Ectodermal cell (in vitro differentiated cells): ENCODE measurements at regions not wholly inside any gene's neighbourhood (a gene's known extent, or its start where the extent isn't known, plus 50 kb on each side); places are given as distances from the start of the nearest gene placed in this dataset.

Experiments used
- H3K27ac ChIP-seq: 2 replicates; pipeline ENCODE4 v1.7.0; 2013; ENCODE audit warnings: mild to moderate bottlenecking, low read depth, low read length; ENCODE audit not compliant: insufficient read depth, poor library complexity, severe bottlenecking
- H3K27me3 ChIP-seq: 2 replicates; pipeline ENCODE4 v1.7.0; 2013; ENCODE audit warnings: mild to moderate bottlenecking, low read length; ENCODE audit not compliant: insufficient read depth, control insufficient read depth, poor library complexity, severe bottlenecking
- H3K36me3 ChIP-seq: one replicate; pipeline ENCODE4 v1.7.0; 2013; ENCODE audit warnings: low read length; ENCODE audit not compliant: control insufficient read depth, insufficient read depth
- H3K4me1 ChIP-seq: one replicate; pipeline ENCODE4 v1.7.0; 2013; ENCODE audit warnings: low read length; ENCODE audit not compliant: control insufficient read depth, insufficient read depth
- H3K4me3 ChIP-seq: 2 replicates; pipeline ENCODE4 v1.7.0; 2013; ENCODE audit warnings: low read depth, low read length, control low read depth; ENCODE audit not compliant: insufficient read depth
- H3K9me3 ChIP-seq: 2 replicates; pipeline ENCODE4 v1.7.0; 2013; ENCODE audit warnings: mild to moderate bottlenecking, low read length, moderate library complexity; ENCODE audit not compliant: control insufficient read depth
- WGBS, 2 experiments: methylation state at CpG; one replicate each; pipeline ENCODE4 v1.1.7; 2013; ENCODE audit warnings: missing lambda C conversion rate in 2 of 2; 5-methylcytosine and 5-hydroxymethylcytosine counted together

GRCh38 chr9:10674586-10674985 lies 61.8 kb upstream of the PTPRD start:
- H3K36me3 ChIP-seq: no peaks in the 10 kb centered on the region
- H3K4me1 ChIP-seq: no peaks in the 10 kb centered on the region
- no peaks in the 10 kb centered on the region for H3K9me3 ChIP-seq
- no peaks in the 10 kb centered on the region for H3K27me3 ChIP-seq
- 90 to 98% methylated on average over 1 of the region's 1 CpG for WGBS, 2 experiments
- no peak overlapping the region for H3K4me3 ChIP-seq
- H3K27ac ChIP-seq: no peak overlapping the region

GRCh38 chr9:10678010-10678409 lies 65.2 kb upstream of the PTPRD start:
- no peaks in the 10 kb centered on the region for H3K27me3 ChIP-seq
- no peaks in the 10 kb centered on the region for H3K36me3 ChIP-seq
- H3K4me1 ChIP-seq: no peaks in the 10 kb centered on the region
- 97 to 98% methylated on average over 4 of the region's 4 CpGs for WGBS, 2 experiments
- H3K27ac ChIP-seq: no peak overlapping the region
- no peaks in the 10 kb centered on the region for H3K9me3 ChIP-seq
- no peak overlapping the region for H3K4me3 ChIP-seq

GRCh38 chr9:10678790-10679189 lies 66.0 kb upstream of the PTPRD start:
- Histone ChIP-seq H3K27ac (no peak overlapping the region), H3K36me3 (no peaks in the 10 kb centered on the region), H3K4me1 (no peaks in the 10 kb centered on the region), H3K9me3 (no peaks in the 10 kb centered on the region), H3K4me3 (no peak overlapping the region), H3K27me3 (no peaks in the 10 kb centered on the region)
- 90 to 100% methylated on average over 1 of the region's 1 CpG for WGBS, 2 experiments

- 97 to 100% methylated on average over 2 of the region's 2 CpGs for WGBS, 2 experiments
- no peaks in the 10 kb centered on the region for H3K36me3 ChIP-seq
- H3K27ac ChIP-seq: no peak overlapping the region
- no peaks in the 10 kb centered on the region for H3K4me1 ChIP-seq
- no peaks in the 10 kb centered on the region for H3K27me3 ChIP-seq
- H3K4me3 ChIP-seq: no peak overlapping the region
- no peaks in the 10 kb centered on the region for H3K9me3 ChIP-seq
Observed at GRCh38 chr9:10686943-10687342, 74.1 kb upstream of the PTPRD start.

- Histone ChIP-seq H3K9me3 (no peaks in the 10 kb centered on the region), H3K36me3 (no peaks in the 10 kb centered on the region), H3K27me3 (no peaks in the 10 kb centered on the region), H3K4me1 (no peaks in the 10 kb centered on the region), H3K27ac (no peak overlapping the region), H3K4me3 (no peak overlapping the region)
- 91 to 93% methylated on average over 2 of the region's 2 CpGs for WGBS, 2 experiments
Observed at GRCh38 chr9:10690546-10690945, 77.7 kb upstream of the PTPRD start.

- WGBS, 2 experiments: 92 to 97% methylated on average over 3 of the region's 3 CpGs
- Histone ChIP-seq H3K4me3 (no peak overlapping the region), H3K27ac (no peak overlapping the region), H3K36me3 (no peaks in the 10 kb centered on the region), H3K9me3 (no peaks in the 10 kb centered on the region), H3K4me1 (no peaks in the 10 kb centered on the region), H3K27me3 (no peaks in the 10 kb centered on the region)
Observed at GRCh38 chr9:10697044-10697443, 84.2 kb upstream of the PTPRD start.

GRCh38 chr9:10700291-10700690 lies 87.5 kb upstream of the PTPRD start:
- Histone ChIP-seq H3K27me3 (no peaks in the 10 kb centered on the region), H3K9me3 (no peaks in the 10 kb centered on the region), H3K4me1 (no peaks in the 10 kb centered on the region), H3K36me3 (no peaks in the 10 kb centered on the region), H3K4me3 (no peak overlapping the region), H3K27ac (no peak overlapping the region)

GRCh38 chr9:10700915-10701314 lies 88.1 kb upstream of the PTPRD start:
- Histone ChIP-seq H3K27ac (no peak overlapping the region), H3K4me1 (no peaks in the 10 kb centered on the region), H3K4me3 (no peak overlapping the region), H3K27me3 (no peaks in the 10 kb centered on the region), H3K36me3 (no peaks in the 10 kb centered on the region), H3K9me3 (no peaks in the 10 kb centered on the region)
- 91 to 92% methylated on average over 2 to 3 of the region's 3 CpGs for WGBS, 2 experiments

GRCh38 chr9:10701906-10702305 lies 89.1 kb upstream of the PTPRD start:
- Histone ChIP-seq H3K27me3 (no peaks in the 10 kb centered on the region), H3K4me1 (no peaks in the 10 kb centered on the region), H3K9me3 (no peaks in the 10 kb centered on the region), H3K4me3 (no peak overlapping the region), H3K27ac (no peak overlapping the region), H3K36me3 (no peaks in the 10 kb centered on the region)
- WGBS, 2 experiments: 93 to 94% methylated on average over 3 to 4 of the region's 4 CpGs

GRCh38 chr9:10703139-10703538 lies 90.3 kb upstream of the PTPRD start:
- no peaks in the 10 kb centered on the region for H3K36me3 ChIP-seq
- no peaks in the 10 kb centered on the region for H3K27me3 ChIP-seq
- H3K4me1 ChIP-seq: no peaks in the 10 kb centered on the region
- no peak overlapping the region for H3K27ac ChIP-seq
- H3K4me3 ChIP-seq: no peak overlapping the region
- 100% methylated on average over 1 of the region's 2 CpGs; no CpG with 5 or more reads in 1 of the 2 experiments for WGBS, 2 experiments
- H3K9me3 ChIP-seq: no peaks in the 10 kb centered on the region

- Histone ChIP-seq H3K4me3 (no peak overlapping the region), H3K27me3 (no peaks in the 10 kb centered on the region), H3K27ac (no peak overlapping the region), H3K9me3 (no peaks in the 10 kb centered on the region), H3K4me1 (no peaks in the 10 kb centered on the region), H3K36me3 (no peaks in the 10 kb centered on the region)
Observed at GRCh38 chr9:10704720-10705119, 91.9 kb upstream of the PTPRD start.
